ENCODE measurements at regions not wholly inside any gene's neighbourhood (a gene's known extent, or its start where the extent isn't known, plus 50 kb on each side); places are given as distances from the start of the nearest gene placed in this dataset.
A peak's percentile ranks its signal among the peaks of the same experiment; 100 is the strongest.

- DNase-seq: peak; percentile 42
Observed at GRCh38 chr14:26199590-26200370, 398.1 kb downstream of the NOVA1 start.

DNA sequence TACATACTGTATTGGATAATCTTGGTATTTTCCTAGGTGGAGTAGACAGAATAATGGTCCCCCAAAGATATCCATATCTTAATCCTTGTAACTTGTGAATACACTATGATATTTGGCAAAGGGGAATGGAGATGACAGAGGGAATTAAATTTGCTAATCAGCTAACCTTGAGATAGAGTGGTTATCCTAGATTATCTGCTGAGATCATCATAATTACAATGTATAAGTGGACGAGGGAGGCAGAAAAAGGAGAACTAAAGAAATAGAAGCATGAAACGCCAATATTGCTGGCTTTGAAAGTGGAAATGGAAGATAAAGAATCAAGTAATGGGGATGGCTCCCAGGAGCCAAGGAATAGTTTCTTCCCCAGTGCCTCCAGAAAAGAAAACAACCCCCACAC is 398.7 kb downstream of the NOVA1 start:
- no peak for DNase-seq

- no peak for DNase-seq
Observed at GRCh38 chr14:26194816-26195215, 403.0 kb downstream of the NOVA1 start.

DNA sequence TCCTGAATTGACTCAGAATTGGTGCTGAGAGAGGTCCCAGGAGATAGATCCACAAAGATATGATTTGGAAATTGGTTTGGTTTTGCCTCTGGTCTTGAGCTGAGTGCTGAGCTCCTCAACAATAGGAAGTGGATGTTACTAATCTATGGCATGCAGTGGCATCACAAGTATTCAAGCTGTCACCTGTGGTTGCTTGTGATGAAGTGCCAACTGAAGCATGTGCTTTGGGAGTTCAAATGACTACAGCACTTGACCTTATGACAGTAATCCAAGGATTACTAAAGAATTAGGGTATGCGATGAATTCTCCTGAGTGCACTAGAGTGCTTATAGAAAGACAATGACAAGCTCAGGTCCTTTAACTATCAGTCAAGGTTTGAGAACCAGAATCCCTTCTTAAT is 406.2 kb downstream of the NOVA1 start:
- DNase-seq: no peak

- no peak for DNase-seq
Observed at GRCh38 chr14:26191123-26191522, 406.7 kb downstream of the NOVA1 start.

DNA sequence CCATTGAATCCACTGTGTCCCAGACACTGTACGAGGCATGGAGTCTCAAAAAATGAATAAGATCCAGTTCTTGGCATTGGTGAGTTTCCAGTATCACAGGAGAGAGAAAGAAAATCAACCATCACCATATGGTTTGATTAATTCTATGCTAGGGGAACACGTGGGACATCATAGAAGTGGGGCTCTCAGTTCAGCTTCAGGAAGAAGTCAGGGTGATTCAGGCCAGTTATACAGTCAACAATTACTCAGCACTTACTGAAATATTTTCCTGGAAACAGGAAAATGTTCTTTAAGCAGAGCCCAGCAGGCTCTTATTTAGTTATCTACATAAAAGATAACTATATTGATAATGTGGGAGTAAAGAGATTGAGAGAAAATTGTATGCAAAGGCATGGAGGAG is 407.2 kb downstream of the NOVA1 start:
- no peak for DNase-seq

DNA sequence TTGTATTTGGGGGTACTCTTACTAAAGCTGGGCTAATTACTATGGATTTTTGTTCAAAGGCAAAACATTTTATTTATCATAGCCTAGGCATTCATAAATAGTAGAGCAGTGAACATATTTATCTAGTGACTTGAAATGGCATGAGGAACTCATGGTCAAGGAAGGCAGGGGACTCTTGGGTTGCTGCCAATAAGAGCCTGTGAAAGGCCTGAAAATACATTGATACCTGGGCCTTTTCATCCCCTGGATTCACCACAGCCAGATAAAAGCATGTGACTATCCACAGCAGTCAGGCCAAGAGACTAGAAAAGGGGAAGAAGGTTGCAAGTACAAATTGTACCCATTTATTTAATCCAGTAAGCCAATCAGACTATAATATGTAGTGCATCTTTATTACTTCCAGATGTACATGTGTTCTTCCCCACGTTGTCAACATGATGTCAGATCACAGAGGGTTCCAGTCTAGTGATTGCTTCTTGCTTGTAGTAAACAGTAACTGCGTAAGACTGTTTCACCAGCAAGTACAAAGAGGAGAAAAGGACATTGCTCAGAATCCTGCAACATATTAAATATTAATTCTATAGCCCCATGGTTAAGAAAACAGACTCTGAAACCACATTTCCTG is 409.7 kb downstream of the NOVA1 start:
- DNase-seq: no peak

- no peak for DNase-seq
Observed at GRCh38 chr14:26180221-26180620, 417.6 kb downstream of the NOVA1 start.

GRCh38 chr14:26175658-26176057 is 422.2 kb downstream of the NOVA1 start:
- no peak for DNase-seq

- DNase-seq: no peak
Observed at GRCh38 chr14:26174395-26174794, 423.4 kb downstream of the NOVA1 start.

DNA sequence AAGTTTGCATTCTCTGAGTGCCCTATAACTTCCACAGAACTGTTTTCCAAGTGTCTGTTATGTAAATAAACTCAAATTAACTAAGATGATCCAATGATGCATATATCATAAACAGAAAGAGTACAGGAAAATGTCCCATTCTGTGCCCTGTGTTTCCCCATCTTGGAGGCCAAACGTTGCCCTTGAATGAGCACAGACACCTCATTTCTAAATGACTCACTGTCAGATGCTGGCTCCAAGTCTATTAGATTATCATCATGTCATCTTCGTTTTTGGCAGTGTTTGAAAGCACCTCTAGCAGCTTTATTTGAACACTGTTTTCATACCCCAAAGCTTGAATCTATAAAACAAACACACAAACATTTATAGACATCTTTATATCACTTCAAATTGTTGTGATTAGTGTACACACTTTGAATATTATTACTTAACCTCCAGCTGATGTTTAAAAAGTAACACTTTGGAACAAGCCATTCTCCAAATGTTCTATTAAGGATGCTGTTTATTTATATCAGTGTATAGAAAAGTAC is 424.2 kb downstream of the NOVA1 start:
- DNase-seq: no peak

- no peak for DNase-seq
Observed at GRCh38 chr14:26172396-26172795, 425.4 kb downstream of the NOVA1 start.

DNA sequence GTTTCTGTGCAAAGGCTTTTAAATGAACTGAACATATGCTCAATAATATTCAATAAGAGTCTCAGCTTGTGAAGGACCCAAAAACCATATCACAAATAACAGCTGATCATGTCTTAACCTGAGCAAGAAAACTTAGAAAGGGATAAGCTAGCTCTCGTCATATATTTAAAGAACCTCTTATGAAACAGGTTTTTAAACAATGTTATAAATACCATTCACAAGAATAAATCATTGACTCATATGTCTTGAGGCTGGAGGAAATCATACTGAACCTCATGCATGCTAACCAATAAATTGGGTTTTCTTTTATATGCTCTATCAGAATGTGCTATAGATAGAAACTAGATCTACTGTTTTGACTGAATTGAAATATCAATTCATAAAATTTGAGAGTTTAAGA is 426.9 kb downstream of the NOVA1 start:
- DNase-seq: no peak

- no peak for DNase-seq
Observed at GRCh38 chr14:26163761-26164160, 434.1 kb downstream of the NOVA1 start.

GRCh38 chr14:26157517-26157916 is 440.3 kb downstream of the NOVA1 start:
- no peak for DNase-seq

DNA sequence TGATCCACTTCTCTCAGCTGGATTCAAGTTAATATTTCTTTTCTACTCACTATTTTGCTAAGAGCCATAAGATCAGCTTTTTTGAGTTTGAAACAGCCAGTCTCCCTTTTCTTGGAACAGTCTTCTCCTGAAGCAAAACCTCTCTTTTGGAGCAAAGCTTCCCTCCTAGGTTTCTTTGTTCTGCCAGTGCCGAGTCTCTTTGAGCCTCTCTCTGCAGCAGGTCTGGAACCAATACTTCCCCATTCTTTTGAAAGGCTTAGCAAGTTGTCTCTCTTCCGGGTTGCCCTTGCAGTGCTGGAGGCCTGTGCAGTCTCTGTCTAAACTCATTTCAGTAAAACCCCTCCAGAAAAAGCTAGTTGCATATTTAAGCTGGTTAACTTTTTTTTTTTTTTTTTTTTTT is 454.8 kb downstream of the NOVA1 start:
- no peak for DNase-seq

DNA sequence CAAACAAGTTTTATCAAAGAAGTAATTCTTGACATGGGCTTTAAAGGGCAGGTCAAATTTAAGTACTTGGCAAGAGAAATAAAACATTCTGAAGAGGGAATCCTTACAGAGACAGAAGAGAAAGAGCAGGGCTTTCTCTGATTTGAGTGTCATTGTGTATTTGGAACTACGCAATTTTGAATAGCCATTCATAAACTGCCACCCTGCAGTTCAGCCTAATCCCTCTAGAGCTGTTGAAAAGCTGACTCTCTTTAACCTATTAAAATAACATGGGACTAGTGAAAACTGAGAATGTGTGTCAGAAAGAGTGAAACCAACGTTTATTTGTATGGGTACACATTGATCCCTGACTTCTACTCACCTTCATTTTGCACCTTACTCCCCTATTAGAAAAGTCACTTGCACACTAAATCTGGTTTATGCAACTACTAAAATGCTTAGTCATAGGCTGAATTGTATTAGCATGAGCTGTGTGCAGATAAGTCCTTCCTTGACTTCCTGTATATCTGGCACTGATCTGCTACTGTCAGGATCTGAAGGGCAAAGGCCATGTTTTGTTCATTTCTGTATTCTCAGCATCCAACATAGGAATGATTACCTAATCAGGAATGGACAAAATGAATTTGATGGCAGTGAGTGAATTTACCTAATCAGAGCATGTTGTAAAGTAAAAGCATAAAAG is 458.9 kb downstream of the NOVA1 start:
- DNase-seq: no peak

DNA sequence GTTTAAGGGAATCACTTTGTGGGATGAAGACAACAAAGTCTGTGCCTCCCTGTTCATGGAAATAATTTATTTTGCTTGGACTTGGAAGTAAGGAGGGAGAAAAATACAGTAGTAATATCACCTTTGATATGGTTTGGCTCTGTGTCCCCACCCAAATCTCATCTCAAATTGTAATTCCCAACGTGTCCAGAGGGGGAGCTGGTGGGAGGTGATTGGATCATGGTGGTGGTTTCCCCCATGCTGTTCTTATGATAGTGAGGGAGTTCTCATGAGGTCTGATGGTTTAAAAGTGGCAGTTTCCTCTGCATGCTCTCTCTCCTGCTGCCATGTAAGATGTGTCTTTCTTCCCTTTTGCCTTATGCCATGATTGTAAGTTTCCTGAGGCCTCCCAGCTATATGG is 460.7 kb downstream of the NOVA1 start:
- DNase-seq: no peak

DNA sequence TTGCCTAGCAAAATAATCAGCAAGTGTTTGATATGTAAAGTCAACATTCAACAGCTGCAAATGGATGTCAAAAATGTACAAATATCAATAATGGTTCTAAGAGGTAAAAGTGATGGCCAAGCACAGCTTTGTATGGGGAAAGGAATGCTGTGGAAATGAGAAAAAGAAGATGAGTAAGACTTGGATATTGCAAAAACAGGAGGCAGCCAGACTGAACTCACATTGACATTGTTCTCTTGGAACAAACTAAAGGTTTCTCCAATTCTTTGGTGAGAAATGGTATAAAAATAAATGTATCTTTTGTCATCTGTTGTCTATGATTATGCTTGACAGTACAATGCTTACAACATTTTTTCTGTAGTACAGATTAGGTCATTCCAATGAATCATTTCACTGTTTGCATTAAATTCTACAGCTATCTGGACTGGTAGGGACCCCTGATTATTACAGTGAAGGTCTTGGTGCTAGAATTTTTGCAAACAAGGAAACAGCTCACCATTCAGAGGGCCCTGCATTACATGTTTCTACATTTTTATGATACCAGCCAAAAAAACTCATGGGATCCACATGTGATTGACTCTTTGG is 465.7 kb downstream of the NOVA1 start:
- no peak for DNase-seq

GRCh38 chr14:26130690-26131089 is 467.1 kb downstream of the NOVA1 start:
- DNase-seq: no peak

DNA sequence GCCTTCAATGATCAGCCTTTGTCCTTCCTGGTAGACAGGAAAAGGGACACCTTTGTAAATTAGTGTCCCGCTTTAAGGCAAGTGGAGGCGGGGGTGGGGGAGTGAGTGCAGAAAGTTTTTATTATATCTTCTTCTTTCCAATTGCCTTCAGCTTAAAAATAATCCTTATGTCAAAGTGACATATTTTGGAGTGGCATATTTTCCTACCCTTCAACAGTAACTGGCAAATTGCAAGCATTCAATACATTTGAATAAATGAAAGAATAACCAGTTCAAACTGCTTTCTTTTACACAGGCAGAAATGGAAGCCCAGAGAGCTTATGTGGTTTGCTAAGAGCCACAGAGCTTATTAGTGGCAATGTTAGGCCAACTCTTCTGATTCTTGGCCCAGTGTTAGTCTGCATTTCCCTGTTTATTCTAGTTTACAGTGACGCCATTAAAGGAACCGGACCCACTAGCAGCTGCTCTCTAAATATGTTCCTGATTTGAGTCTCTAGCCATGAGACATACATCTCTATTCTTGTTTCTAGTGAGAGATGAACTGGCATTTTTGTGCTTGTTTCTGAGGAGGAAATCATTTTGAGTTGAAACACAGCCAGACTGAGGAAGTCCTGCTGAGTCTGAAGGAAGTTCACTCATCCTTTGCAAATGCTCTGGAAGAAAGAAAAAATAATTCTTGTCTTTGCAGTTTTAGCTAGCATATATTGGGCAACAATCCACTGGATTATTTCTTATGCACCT is 468.7 kb downstream of the NOVA1 start:
- no peak for DNase-seq

GRCh38 chr14:26124896-26125438 is 472.9 kb downstream of the NOVA1 start:
- DNase-seq: no peak

DNA sequence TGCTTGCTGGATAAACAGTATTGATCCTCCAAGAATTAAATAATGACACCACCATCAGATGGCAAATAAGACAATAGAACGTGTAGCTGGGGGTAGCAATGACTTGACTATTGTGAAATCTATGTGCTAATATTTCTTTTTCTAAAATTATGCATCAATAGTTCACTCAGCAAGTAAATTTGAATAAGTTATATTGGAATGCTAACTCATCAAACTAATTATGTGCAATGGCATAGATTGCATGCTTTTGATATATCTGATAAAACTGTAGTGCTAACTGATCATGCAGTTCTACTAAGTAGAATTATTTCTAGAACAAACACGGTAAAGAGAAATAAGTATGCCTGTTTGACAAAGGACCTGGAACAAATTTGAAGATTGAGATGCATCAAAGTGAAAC is 474.4 kb downstream of the NOVA1 start:
- no peak for DNase-seq
